ENCODE measurements at regions not wholly inside any gene's neighbourhood (a gene's known extent, or its start where the extent isn't known, plus 50 kb on each side); places are given as distances from the start of the nearest gene placed in this dataset.
"Not testable (repeated sequence)": the region's sequence is repeated elsewhere in the genome, so short reads cannot be mapped to it uniquely, and the experiment has no call there.

GRCh38 chr9:42974725-42975124, 791.3 kb downstream of the SPATA31A6 start:
- TF ChIP-seq CTCF (IDR thresholded peaks at IDR 0.05; ENCODE audit: low read depth, low read length); POLR2A (IDR thresholded peaks at IDR 0.05; ENCODE audit: extremely low read depth, insufficient read length): not testable (repeated sequence)

Measured in NB4 (cell line).